Lower lobe of right lung (tissue), 2 donors: ENCODE measurements at regions not wholly inside any gene's neighbourhood (a gene's known extent, or its start where the extent isn't known, plus 50 kb on each side); places are given as distances from the start of the nearest gene placed in this dataset.

Experiments used
- ATAC-seq, 2 donors: fragments of 200-7000 bp; cut with Tn5 transposase; one replicate each; pipeline ENCODE4 v1.9.1; 2020 to 2022; ENCODE audit warnings: mild to moderate bottlenecking in 2 of 2, moderate library complexity in 2 of 2
- DNase-seq: peaks from one replicate; pipeline ENCODE4 v3.0.0-alpha.2; 2020
- H3K27ac ChIP-seq: fragments of 200-600 bp; one replicate; pipeline ENCODE4 v1.8.0; 2022
- H3K27me3 ChIP-seq: fragments of 200-600 bp; one replicate; pipeline ENCODE4 v1.8.0; 2022; ENCODE audit warnings: low read depth
- H3K36me3 ChIP-seq: fragments of 200-600 bp; one replicate; pipeline ENCODE4 v1.8.0; 2022; ENCODE audit warnings: mild to moderate bottlenecking
- H3K4me1 ChIP-seq: fragments of 200-600 bp; one replicate; pipeline ENCODE4 v1.8.0; 2022
- H3K4me3 ChIP-seq: fragments of 200-600 bp; one replicate; pipeline ENCODE4 v1.8.0; 2022; ENCODE audit warnings: mild to moderate bottlenecking
- H3K9me3 ChIP-seq: fragments of 200-600 bp; one replicate; pipeline ENCODE4 v1.8.0; 2022
- intact Hi-C: fragments of 100-400 bp; cut with DNase I; formaldehyde crosslinking; loops from one replicate; pipeline ENCODE4 v1.11.0; 2022
- TF ChIP-seq, protein P1 (sequence below): fragments of 200-600 bp; IDR thresholded peaks from one replicate; pipeline ENCODE4 v1.8.0; 2022; ENCODE audit warnings: antibody characterized with exemption, mild to moderate bottlenecking
- donor health status: DM: no; HTN: yes; CAD: no; lungs with severe emphysema.

DNA sequence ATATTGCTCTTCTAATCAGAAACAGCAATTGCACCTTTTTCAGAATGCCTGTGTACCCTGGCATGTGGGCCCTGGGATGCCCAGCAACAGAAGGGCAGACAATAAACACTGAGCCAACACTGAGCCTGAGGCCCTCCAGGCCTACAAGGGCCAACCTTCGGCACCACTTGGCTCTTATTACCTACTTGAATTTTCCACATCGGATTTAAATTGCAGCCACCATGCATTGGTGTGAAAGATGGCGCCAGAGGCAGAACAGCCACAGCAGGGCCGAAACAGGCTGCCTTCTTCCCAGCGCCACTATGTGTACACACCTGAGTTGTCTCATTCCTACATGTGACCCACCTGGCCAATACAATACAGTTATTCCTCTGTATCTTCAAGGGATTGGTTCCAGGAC, 51.4 kb upstream of the EZH2 start:
- no peaks in the 10 kb centered on the region for H3K36me3 ChIP-seq
- intact Hi-C loops = no loop called here
- H3K27me3 ChIP-seq = no peaks in the 10 kb centered on the region
- H3K4me3 ChIP-seq = no peak overlapping the region
- H3K9me3 ChIP-seq = no peaks in the 10 kb centered on the region
- TF ChIP-seq, protein P1, sequence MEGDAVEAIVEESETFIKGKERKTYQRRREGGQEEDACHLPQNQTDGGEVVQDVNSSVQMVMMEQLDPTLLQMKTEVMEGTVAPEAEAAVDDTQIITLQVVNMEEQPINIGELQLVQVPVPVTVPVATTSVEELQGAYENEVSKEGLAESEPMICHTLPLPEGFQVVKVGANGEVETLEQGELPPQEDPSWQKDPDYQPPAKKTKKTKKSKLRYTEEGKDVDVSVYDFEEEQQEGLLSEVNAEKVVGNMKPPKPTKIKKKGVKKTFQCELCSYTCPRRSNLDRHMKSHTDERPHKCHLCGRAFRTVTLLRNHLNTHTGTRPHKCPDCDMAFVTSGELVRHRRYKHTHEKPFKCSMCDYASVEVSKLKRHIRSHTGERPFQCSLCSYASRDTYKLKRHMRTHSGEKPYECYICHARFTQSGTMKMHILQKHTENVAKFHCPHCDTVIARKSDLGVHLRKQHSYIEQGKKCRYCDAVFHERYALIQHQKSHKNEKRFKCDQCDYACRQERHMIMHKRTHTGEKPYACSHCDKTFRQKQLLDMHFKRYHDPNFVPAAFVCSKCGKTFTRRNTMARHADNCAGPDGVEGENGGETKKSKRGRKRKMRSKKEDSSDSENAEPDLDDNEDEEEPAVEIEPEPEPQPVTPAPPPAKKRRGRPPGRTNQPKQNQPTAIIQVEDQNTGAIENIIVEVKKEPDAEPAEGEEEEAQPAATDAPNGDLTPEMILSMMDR = no peak
- DNase-seq (no peak), ATAC-seq (no peak)
- H3K4me1 ChIP-seq = peaks cover 5% of the 10 kb centered on the region
- H3K27ac ChIP-seq = no peak overlapping the region
